ENCODE measurements at regions not wholly inside any gene's neighbourhood (a gene's known extent, or its start where the extent isn't known, plus 50 kb on each side); places are given as distances from the start of the nearest gene placed in this dataset.

DNA sequence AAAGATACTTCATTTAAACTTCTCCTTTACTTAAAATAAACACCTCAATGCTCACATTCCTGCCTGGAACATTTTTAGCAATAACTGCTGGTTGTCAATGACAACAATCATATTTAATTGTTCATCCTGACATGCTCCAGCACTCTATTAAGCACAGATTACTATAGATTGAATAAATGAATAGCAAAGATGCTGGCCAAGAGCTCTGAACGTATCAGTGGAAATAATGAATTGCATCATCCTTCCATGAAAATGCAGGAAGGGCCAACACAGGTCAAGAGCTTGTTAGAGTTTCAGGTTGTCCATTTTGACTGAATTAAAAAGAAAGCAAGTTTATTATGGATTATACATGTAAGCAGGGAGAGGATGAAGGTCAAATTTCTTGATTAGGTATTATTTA lies 994.0 kb downstream of the TSN start:
- no peak for TF ChIP-seq MTF1 (CRISPR knock-in tag; IDR thresholded peaks at IDR 0.05; ENCODE audit: borderline replicate concordance)
- TF ChIP-seq, protein P1, sequence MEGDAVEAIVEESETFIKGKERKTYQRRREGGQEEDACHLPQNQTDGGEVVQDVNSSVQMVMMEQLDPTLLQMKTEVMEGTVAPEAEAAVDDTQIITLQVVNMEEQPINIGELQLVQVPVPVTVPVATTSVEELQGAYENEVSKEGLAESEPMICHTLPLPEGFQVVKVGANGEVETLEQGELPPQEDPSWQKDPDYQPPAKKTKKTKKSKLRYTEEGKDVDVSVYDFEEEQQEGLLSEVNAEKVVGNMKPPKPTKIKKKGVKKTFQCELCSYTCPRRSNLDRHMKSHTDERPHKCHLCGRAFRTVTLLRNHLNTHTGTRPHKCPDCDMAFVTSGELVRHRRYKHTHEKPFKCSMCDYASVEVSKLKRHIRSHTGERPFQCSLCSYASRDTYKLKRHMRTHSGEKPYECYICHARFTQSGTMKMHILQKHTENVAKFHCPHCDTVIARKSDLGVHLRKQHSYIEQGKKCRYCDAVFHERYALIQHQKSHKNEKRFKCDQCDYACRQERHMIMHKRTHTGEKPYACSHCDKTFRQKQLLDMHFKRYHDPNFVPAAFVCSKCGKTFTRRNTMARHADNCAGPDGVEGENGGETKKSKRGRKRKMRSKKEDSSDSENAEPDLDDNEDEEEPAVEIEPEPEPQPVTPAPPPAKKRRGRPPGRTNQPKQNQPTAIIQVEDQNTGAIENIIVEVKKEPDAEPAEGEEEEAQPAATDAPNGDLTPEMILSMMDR (IDR thresholded peaks at IDR 0.05 in 2 of 3, conservative IDR thresholded peaks at IDR 0.05 in 1 of 3; ENCODE audit: insufficient read depth in 2 of 3, low read depth in 1 of 3, low read length in 3 of 3): no peak
- no peak for TF ChIP-seq NFXL1 (CRISPR knock-in tag; IDR thresholded peaks at IDR 0.05)
- TF ChIP-seq, protein P2, sequence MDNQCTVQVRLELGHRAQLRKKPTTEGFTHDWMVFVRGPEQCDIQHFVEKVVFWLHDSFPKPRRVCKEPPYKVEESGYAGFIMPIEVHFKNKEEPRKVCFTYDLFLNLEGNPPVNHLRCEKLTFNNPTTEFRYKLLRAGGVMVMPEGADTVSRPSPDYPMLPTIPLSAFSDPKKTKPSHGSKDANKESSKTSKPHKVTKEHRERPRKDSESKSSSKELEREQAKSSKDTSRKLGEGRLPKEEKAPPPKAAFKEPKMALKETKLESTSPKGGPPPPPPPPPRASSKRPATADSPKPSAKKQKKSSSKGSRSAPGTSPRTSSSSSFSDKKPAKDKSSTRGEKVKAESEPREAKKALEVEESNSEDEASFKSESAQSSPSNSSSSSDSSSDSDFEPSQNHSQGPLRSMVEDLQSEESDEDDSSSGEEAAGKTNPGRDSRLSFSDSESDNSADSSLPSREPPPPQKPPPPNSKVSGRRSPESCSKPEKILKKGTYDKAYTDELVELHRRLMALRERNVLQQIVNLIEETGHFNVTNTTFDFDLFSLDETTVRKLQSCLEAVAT (IDR thresholded peaks at IDR 0.05): no peak
- TF ChIP-seq E2F3 (CRISPR knock-in tag; IDR thresholded peaks at IDR 0.05): no peak
- TF ChIP-seq HCFC1 (IDR thresholded peaks at IDR 0.05; ENCODE audit: low read depth, low read length): no peak
- TF ChIP-seq MAFF (IDR thresholded peaks at IDR 0.05; ENCODE audit: low read length): no peak
- no peak for TF ChIP-seq POLR2A (conservative IDR thresholded peaks at IDR 0.05)
- no peak for TF ChIP-seq PML (IDR thresholded peaks at IDR 0.05; ENCODE audit: low read length)
- TF ChIP-seq SIN3A (IDR thresholded peaks at IDR 0.05; ENCODE audit: borderline replicate concordance in 2 of 2, control insufficient read depth in 1 of 2, low read depth in 2 of 2, low read length in 2 of 2): no peak
